Activated CD8-positive, alpha-beta memory T cell treated with anti-CD3 and anti-CD28 coated beads, Interleukin-2, amount 50 U/mL, for 24 hours (primary cell): ENCODE measurements at regions not wholly inside any gene's neighbourhood (a gene's known extent, or its start where the extent isn't known, plus 50 kb on each side); places are given as distances from the start of the nearest gene placed in this dataset.

Source experiments
- DNase-seq: peaks from one replicate; pipeline ENCODE4 v3.0.0-alpha.2; 2020; ENCODE audit errors: extremely low read depth

GRCh38 chr7:41910940-41911600, 208.2 kb upstream of the INHBA start:
- DNase-seq = no peak

GRCh38 chr7:41907444-41907843, 204.6 kb upstream of the INHBA start:
- no peak for DNase-seq

- no peak for DNase-seq
Measured at GRCh38 chr7:41900532-41900931, 197.6 kb upstream of the INHBA start.

GRCh38 chr7:41899823-41900433, 197.0 kb upstream of the INHBA start:
- no peak for DNase-seq

GRCh38 chr7:41893656-41894055, 190.8 kb upstream of the INHBA start:
- DNase-seq = no peak

- no peak for DNase-seq
Measured at GRCh38 chr7:41892356-41893100, 189.6 kb upstream of the INHBA start.

GRCh38 chr7:41891950-41892349, 189.1 kb upstream of the INHBA start:
- no peak for DNase-seq

GRCh38 chr7:41890631-41891274, 187.9 kb upstream of the INHBA start:
- DNase-seq = no peak

GRCh38 chr7:41889472-41889871, 186.6 kb upstream of the INHBA start:
- no peak for DNase-seq

- DNase-seq = no peak
Measured at GRCh38 chr7:41889040-41889439, 186.2 kb upstream of the INHBA start.

GRCh38 chr7:41887416-41887815, 184.5 kb upstream of the INHBA start:
- DNase-seq = no peak

GRCh38 chr7:41886901-41887311, 184.0 kb upstream of the INHBA start:
- no peak for DNase-seq

GRCh38 chr7:41886262-41886900, 183.5 kb upstream of the INHBA start:
- DNase-seq = no peak

- no peak for DNase-seq
Measured at GRCh38 chr7:41885748-41886147, 182.9 kb upstream of the INHBA start.

- no peak for DNase-seq
Measured at GRCh38 chr7:41885078-41885477, 182.2 kb upstream of the INHBA start.

- no peak for DNase-seq
Measured at GRCh38 chr7:41882745-41883420, 180.0 kb upstream of the INHBA start.

GRCh38 chr7:41882256-41882655, 179.4 kb upstream of the INHBA start:
- DNase-seq = no peak

- DNase-seq = peak; percentile 49
Measured at GRCh38 chr7:41881331-41882130, 178.6 kb upstream of the INHBA start.

- DNase-seq = no peak
Measured at GRCh38 chr7:41880107-41880506, 177.2 kb upstream of the INHBA start.

GRCh38 chr7:41879403-41879802, 176.5 kb upstream of the INHBA start:
- no peak for DNase-seq
